CD14-positive monocyte (primary cell): ENCODE measurements at regions not wholly inside any gene's neighbourhood (a gene's known extent, or its start where the extent isn't known, plus 50 kb on each side); places are given as distances from the start of the nearest gene placed in this dataset.

Experiments
- DNase-seq, 3 donors: peaks; one replicate each; pipeline ENCODE4 v3.0.0-alpha.2; 2011 to 2022
- H2AFZ ChIP-seq: 2 replicates; pipeline ENCODE4 v1.6.0; 2012; ENCODE audit warnings: mild to moderate bottlenecking, low read depth, low read length, inconsistent platforms; ENCODE audit not compliant: insufficient read depth, poor library complexity, severe bottlenecking
- H3K27ac ChIP-seq, 2 donors: 1 replicate in 1 of 2; 2 replicates in 1 of 2; pipeline ENCODE4 v1.5.1; 2012 to 2013; ENCODE audit warnings: low read length in 2 of 2, control low read depth in 1 of 2, inconsistent platforms in 1 of 2, low read depth in 1 of 2, mild to moderate bottlenecking in 1 of 2
- H3K27me3 ChIP-seq, 2 donors: one replicate each; pipeline versions ENCODE4 v1.6.0 to v1.6.1; 2011 to 2013; ENCODE audit warnings: low read length in 2 of 2; ENCODE audit not compliant: control insufficient read depth in 2 of 2, insufficient read depth in 2 of 2
- H3K36me3 ChIP-seq, 2 donors: replicated peaks in 1 of 2; 1 replicate in 1 of 2; 2 replicates in 1 of 2; pipeline versions ENCODE4 v1.5.1 to v1.6.1; 2012 to 2013; ENCODE audit warnings: low read length in 2 of 2, control low read depth in 1 of 2, inconsistent platforms in 1 of 2, mild to moderate bottlenecking in 1 of 2; ENCODE audit not compliant: insufficient read depth in 2 of 2, control insufficient read depth in 1 of 2
- H3K4me1 ChIP-seq, 2 donors: 1 replicate in 1 of 2; 2 replicates in 1 of 2; pipeline versions ENCODE4 v1.5.1 to v1.6.1; 2012 to 2013; ENCODE audit warnings: low read length in 2 of 2, control low read depth in 1 of 2, inconsistent platforms in 1 of 2, mild to moderate bottlenecking in 1 of 2, moderate library complexity in 1 of 2; ENCODE audit not compliant: insufficient read depth in 2 of 2, control insufficient read depth in 1 of 2
- H3K4me2 ChIP-seq: replicated peaks from 2 replicates; pipeline ENCODE3; 2012; ENCODE audit warnings: low read length, moderate library complexity, mild to moderate bottlenecking; ENCODE audit not compliant: poor library complexity, severe bottlenecking; ENCODE audit errors: extremely low read depth
- H3K4me3 ChIP-seq, 3 experiments: fragments of 200-600 bp in 1 of 3; sonication (generic) in 1 of 3; replicated peaks in 1 of 3; 1 replicate in 2 of 3; 2 replicates in 1 of 3; pipeline ENCODE4 v1.5.1; 2011 to 2013; ENCODE audit warnings: low read length in 3 of 3, mild to moderate bottlenecking in 3 of 3, control low read depth in 2 of 3, low read depth in 2 of 3, inconsistent platforms in 1 of 3, moderate library complexity in 1 of 3
- H3K79me2 ChIP-seq: 2 replicates; pipeline ENCODE4 v1.6.0; 2012; ENCODE audit warnings: mild to moderate bottlenecking, control low read depth, inconsistent platforms, low read length, moderate library complexity; ENCODE audit not compliant: insufficient read depth
- H3K9ac ChIP-seq: 2 replicates; pipeline ENCODE4 v1.6.0; 2017; ENCODE audit warnings: low read length, mild to moderate bottlenecking; ENCODE audit not compliant: insufficient read depth, poor library complexity, severe bottlenecking
- H3K9me3 ChIP-seq, 2 donors: replicated peaks in 1 of 2; 1 replicate in 1 of 2; 2 replicates in 1 of 2; pipeline versions ENCODE4 v1.5.1 to v1.6.1; 2012 to 2013; ENCODE audit warnings: low read length in 2 of 2, control low read depth in 1 of 2; ENCODE audit not compliant: control insufficient read depth in 1 of 2, insufficient read depth in 1 of 2
- H4K20me1 ChIP-seq: 2 replicates; pipeline ENCODE4 v1.6.0; 2012; ENCODE audit warnings: mild to moderate bottlenecking, low read length, control low read depth, moderate library complexity; ENCODE audit not compliant: insufficient read depth
- H3K27ac Mint-ChIP-seq, 7 donors: one replicate each; pipeline ENCODE4 v1.8.0; 2020; ENCODE audit warnings: mild to moderate bottlenecking in 7 of 7, mixed read lengths in 7 of 7, moderate library complexity in 6 of 7, inconsistent platforms in 2 of 7
- H3K27me3 Mint-ChIP-seq, 3 donors: one replicate each; pipeline ENCODE4 v1.8.0; 2021 to 2022; ENCODE audit warnings: low read depth in 3 of 3, mild to moderate bottlenecking in 3 of 3, mixed read lengths in 3 of 3, moderate library complexity in 3 of 3, inconsistent platforms in 1 of 3
- H3K36me3 Mint-ChIP-seq, 2 donors: one replicate each; pipeline ENCODE4 v1.8.0; 2020; ENCODE audit warnings: mixed read lengths in 2 of 2, inconsistent platforms in 1 of 2, mild to moderate bottlenecking in 1 of 2
- H3K4me1 Mint-ChIP-seq: one replicate; pipeline ENCODE4 v1.8.0; 2020; ENCODE audit warnings: mild to moderate bottlenecking, mixed read lengths
- H3K4me3 Mint-ChIP-seq, 2 donors: one replicate each; pipeline ENCODE4 v1.8.0; 2020; ENCODE audit warnings: mild to moderate bottlenecking in 2 of 2, mixed read lengths in 2 of 2, moderate library complexity in 1 of 2
- H3K9me3 Mint-ChIP-seq, 7 donors: one replicate each; pipeline ENCODE4 v1.8.0; 2020 to 2022; ENCODE audit warnings: mixed read lengths in 7 of 7, mild to moderate bottlenecking in 6 of 7, moderate library complexity in 6 of 7, inconsistent platforms in 2 of 7
- CTCF ChIP-seq: fragments of 200-600 bp; IDR thresholded peaks from one replicate; pipeline ENCODE4 v1.8.0; 2022; ENCODE audit warnings: antibody characterized with exemption, mild to moderate bottlenecking
- WGBS: methylation state at CpG from one replicate; pipeline ENCODE4 v1.1.5; 2013; ENCODE audit warnings: missing lambda C conversion rate; ENCODE audit not compliant: insufficient coverage; 5-methylcytosine and 5-hydroxymethylcytosine counted together
- intact Hi-C, 2 donors: fragments of 100-400 bp; cut with micrococcal nuclease; formaldehyde crosslinking; loops; one replicate each; pipeline versions ENCODE4 v1.15.0 to v1.15.1; 2023

GRCh38 chr2:42849311-42849710 is 56.9 kb upstream of the HAAO start:
- WGBS: 98% methylated on average over 4 of the region's 5 CpGs
- Mint-ChIP-seq H3K27me3 (peaks cover 2 to 3% (median 2%) of the 10 kb centered on the region in 3 donors), H3K9me3 (peaks cover 0 to 2% (median 0%) of the 10 kb centered on the region in 7 donors), H3K36me3 (no peaks in the 10 kb centered on the region), H3K4me3 (no peak overlapping the region), H3K27ac (peak overlapping the region in 1 of 7 donors; percentile 23), H3K4me1 (peaks cover 3% of the 10 kb centered on the region)
- no peaks in the 10 kb centered on the region for H3K36me3 ChIP-seq
- H3K4me3 ChIP-seq: no peak overlapping the region
- H3K4me1 ChIP-seq: no peaks in the 10 kb centered on the region
- no peak for TF ChIP-seq CTCF
- no peak overlapping the region for H3K4me2 ChIP-seq
- H3K9me3 ChIP-seq: no peaks in the 10 kb centered on the region
- no peak overlapping the region for H3K9ac ChIP-seq
- H3K79me2 ChIP-seq: no peaks in the 10 kb centered on the region
- no peak for DNase-seq
- intact Hi-C loops: loop anchor here in 1 of 2 donors (10.0 kb wide), 1 partner anchor 645 kb away; no protein-coding TSS in a partner anchor
- no peak overlapping the region for H2AFZ ChIP-seq
- no peak overlapping the region for H3K27ac ChIP-seq
- no peaks in the 10 kb centered on the region for H3K27me3 ChIP-seq
- H4K20me1 ChIP-seq: no peaks in the 10 kb centered on the region

GRCh38 chr2:42848726-42849290 is 56.4 kb upstream of the HAAO start:
- intact Hi-C loops: loop anchor here in 1 of 2 donors (10.0 kb wide), 1 partner anchor 646 kb away; no protein-coding TSS in a partner anchor

More at GRCh38 chr2:42848726-42849290, 56.4 kb upstream of the HAAO start:
- Mint-ChIP-seq H3K27ac (peak overlapping the region in 1 of 7 donors; percentile 23), H3K27me3 (peaks cover 2 to 3% (median 2%) of the 10 kb centered on the region in 3 donors), H3K36me3 (no peaks in the 10 kb centered on the region), H3K4me1 (peaks cover 3% of the 10 kb centered on the region), H3K4me3 (no peak overlapping the region), H3K9me3 (no peaks in the 10 kb centered on the region)
- Histone ChIP-seq H4K20me1 (no peaks in the 10 kb centered on the region), H3K4me2 (no peak overlapping the region), H3K4me3 (no peak overlapping the region), H2AFZ (no peak overlapping the region), H3K9ac (no peak overlapping the region), H3K9me3 (no peaks in the 10 kb centered on the region), H3K79me2 (no peaks in the 10 kb centered on the region), H3K27me3 (no peaks in the 10 kb centered on the region), H3K36me3 (no peaks in the 10 kb centered on the region), H3K4me1 (no peaks in the 10 kb centered on the region), H3K27ac (no peak overlapping the region)
- no peak for TF ChIP-seq CTCF
- no peak for DNase-seq
- 97% methylated on average over 9 of the region's 10 CpGs for WGBS
